ENCODE measurements at regions not wholly inside any gene's neighbourhood (a gene's known extent, or its start where the extent isn't known, plus 50 kb on each side); places are given as distances from the start of the nearest gene placed in this dataset.

GRCh38 chr12:25740617-25741016 lies 187.5 kb upstream of the LMNTD1 start:
- CTCF ChIA-PET (ENCODE audit: partially characterized antibody), result no interaction called here
- intact Hi-C loops (cut with micrococcal nuclease), result no loop called here
- H3K4me3 ChIP-seq (ENCODE audit: low read length in 2 of 2), result no peak overlapping the region
- peaks cover 0 to 2% of the 10 kb centered on the region in 2 donors for H3K27me3 Mint-ChIP-seq
- no peaks in the 10 kb centered on the region for H3K36me3 Mint-ChIP-seq
- no peaks in the 10 kb centered on the region for H3K4me1 ChIP-seq (ENCODE audit: insufficient read depth, low read length)
- no peak overlapping the region for H3K27ac Mint-ChIP-seq
- H3K27ac ChIP-seq (ENCODE audit: low read depth, low read length), result no peak overlapping the region
- H3K4me1 Mint-ChIP-seq, result no peaks in the 10 kb centered on the region
- H3K9me3 ChIP-seq (ENCODE audit: control insufficient read depth in 1 of 2, low read length in 2 of 2), result no peaks in the 10 kb centered on the region
- peaks cover 0 to 12% (median 3%) of the 10 kb centered on the region in 8 donors for H3K9me3 Mint-ChIP-seq
- H3K36me3 ChIP-seq (ENCODE audit: insufficient read depth, low read length), result no peaks in the 10 kb centered on the region
- POLR2A ChIA-PET (ENCODE audit: partially characterized antibody), result no interaction called here
- no peak for DNase-seq
- H3K4me3 Mint-ChIP-seq, result no peak overlapping the region
- H3K27me3 ChIP-seq (ENCODE audit: insufficient read depth, low read length), result no peaks in the 10 kb centered on the region

- H3K9me3 Mint-ChIP-seq, result peaks cover 0 to 12% (median 3%) of the 10 kb centered on the region in 8 donors
- no peak for DNase-seq
- POLR2A ChIA-PET (ENCODE audit: partially characterized antibody), result no interaction called here
- no peaks in the 10 kb centered on the region for H3K27me3 ChIP-seq (ENCODE audit: insufficient read depth, low read length)
- no peaks in the 10 kb centered on the region for H3K36me3 ChIP-seq (ENCODE audit: insufficient read depth, low read length)
- CTCF ChIA-PET (ENCODE audit: partially characterized antibody), result no interaction called here
- H3K27me3 Mint-ChIP-seq, result peaks cover 0 to 2% of the 10 kb centered on the region in 2 donors
- no peak overlapping the region for H3K4me3 Mint-ChIP-seq
- H3K9me3 ChIP-seq (ENCODE audit: control insufficient read depth in 1 of 2, low read length in 2 of 2), result no peaks in the 10 kb centered on the region
- no peak overlapping the region for H3K27ac ChIP-seq (ENCODE audit: low read depth, low read length)
- no peaks in the 10 kb centered on the region for H3K36me3 Mint-ChIP-seq
- intact Hi-C loops (cut with micrococcal nuclease), result no loop called here
- H3K4me3 ChIP-seq (ENCODE audit: low read length in 2 of 2), result no peak overlapping the region
- no peak overlapping the region for H3K27ac Mint-ChIP-seq
- no peaks in the 10 kb centered on the region for H3K4me1 Mint-ChIP-seq
- no peaks in the 10 kb centered on the region for H3K4me1 ChIP-seq (ENCODE audit: insufficient read depth, low read length)
Observed at GRCh38 chr12:25741917-25742316, 188.8 kb upstream of the LMNTD1 start.

- no peak overlapping the region for H3K4me3 ChIP-seq (ENCODE audit: low read length in 2 of 2)
- Mint-ChIP-seq H3K27ac (no peak overlapping the region), H3K36me3 (no peaks in the 10 kb centered on the region), H3K4me3 (no peak overlapping the region), H3K9me3 (peaks cover 0 to 2% (median 0%) of the 10 kb centered on the region in 8 donors), H3K27me3 (peaks cover 0 to 2% of the 10 kb centered on the region in 2 donors), H3K4me1 (no peaks in the 10 kb centered on the region)
- no peak for DNase-seq
- intact Hi-C loops (cut with micrococcal nuclease), result no loop called here
- POLR2A ChIA-PET (ENCODE audit: partially characterized antibody), result no interaction called here
- H3K36me3 ChIP-seq (ENCODE audit: insufficient read depth, low read length), result no peaks in the 10 kb centered on the region
- no peaks in the 10 kb centered on the region for H3K9me3 ChIP-seq (ENCODE audit: control insufficient read depth in 1 of 2, low read length in 2 of 2)
- H3K27ac ChIP-seq (ENCODE audit: low read depth, low read length), result no peak overlapping the region
- CTCF ChIA-PET (ENCODE audit: partially characterized antibody), result no interaction called here
- no peaks in the 10 kb centered on the region for H3K27me3 ChIP-seq (ENCODE audit: insufficient read depth, low read length)
- no peaks in the 10 kb centered on the region for H3K4me1 ChIP-seq (ENCODE audit: insufficient read depth, low read length)
Observed at GRCh38 chr12:25743679-25744215, 190.7 kb upstream of the LMNTD1 start.

- H3K27ac ChIP-seq (ENCODE audit: low read depth, low read length), result no peak overlapping the region
- H3K36me3 ChIP-seq (ENCODE audit: insufficient read depth, low read length), result no peaks in the 10 kb centered on the region
- Mint-ChIP-seq H3K4me1 (no peaks in the 10 kb centered on the region), H3K27me3 (peaks cover 0 to 2% of the 10 kb centered on the region in 2 donors), H3K27ac (no peak overlapping the region), H3K36me3 (no peaks in the 10 kb centered on the region), H3K4me3 (no peak overlapping the region), H3K9me3 (peaks cover 0 to 2% (median 0%) of the 10 kb centered on the region in 8 donors)
- ChIA-PET CTCF (ENCODE audit: partially characterized antibody) (no interaction called here), POLR2A (ENCODE audit: partially characterized antibody) (no interaction called here)
- H3K27me3 ChIP-seq (ENCODE audit: insufficient read depth, low read length), result no peaks in the 10 kb centered on the region
- DNase-seq, result no peak
- H3K4me3 ChIP-seq (ENCODE audit: low read length in 2 of 2), result no peak overlapping the region
- no peaks in the 10 kb centered on the region for H3K9me3 ChIP-seq (ENCODE audit: control insufficient read depth in 1 of 2, low read length in 2 of 2)
- intact Hi-C loops (cut with micrococcal nuclease), result no loop called here
- no peaks in the 10 kb centered on the region for H3K4me1 ChIP-seq (ENCODE audit: insufficient read depth, low read length)
Observed at GRCh38 chr12:25744313-25744712, 191.2 kb upstream of the LMNTD1 start.

GRCh38 chr12:25745281-25745680 lies 192.2 kb upstream of the LMNTD1 start:
- H3K27me3 Mint-ChIP-seq, result peaks cover 0 to 2% of the 10 kb centered on the region in 2 donors
- Histone ChIP-seq H3K4me3 (ENCODE audit: low read length in 2 of 2) (no peak overlapping the region), H3K27ac (ENCODE audit: low read depth, low read length) (no peak overlapping the region), H3K9me3 (ENCODE audit: control insufficient read depth in 1 of 2, low read length in 2 of 2) (no peaks in the 10 kb centered on the region), H3K36me3 (ENCODE audit: insufficient read depth, low read length) (no peaks in the 10 kb centered on the region), H3K4me1 (ENCODE audit: insufficient read depth, low read length) (no peaks in the 10 kb centered on the region), H3K27me3 (ENCODE audit: insufficient read depth, low read length) (no peaks in the 10 kb centered on the region)
- peaks cover 0 to 2% (median 0%) of the 10 kb centered on the region in 8 donors for H3K9me3 Mint-ChIP-seq
- intact Hi-C loops (cut with micrococcal nuclease), result no loop called here
- CTCF ChIA-PET (ENCODE audit: partially characterized antibody), result no interaction called here
- POLR2A ChIA-PET (ENCODE audit: partially characterized antibody), result no interaction called here
- H3K4me1 Mint-ChIP-seq, result no peaks in the 10 kb centered on the region
- no peak overlapping the region for H3K27ac Mint-ChIP-seq
- no peaks in the 10 kb centered on the region for H3K36me3 Mint-ChIP-seq
- DNase-seq, result no peak
- H3K4me3 Mint-ChIP-seq, result no peak overlapping the region

GRCh38 chr12:25746131-25746530 lies 193.0 kb upstream of the LMNTD1 start:
- no peaks in the 10 kb centered on the region for H3K9me3 ChIP-seq (ENCODE audit: control insufficient read depth in 1 of 2, low read length in 2 of 2)
- peaks cover 0 to under 1% (median 0%) of the 10 kb centered on the region in 8 donors for H3K9me3 Mint-ChIP-seq
- POLR2A ChIA-PET (ENCODE audit: partially characterized antibody), result no interaction called here
- intact Hi-C loops (cut with micrococcal nuclease), result no loop called here
- CTCF ChIA-PET (ENCODE audit: partially characterized antibody), result no interaction called here
- no peak overlapping the region for H3K27ac ChIP-seq (ENCODE audit: low read depth, low read length)
- DNase-seq, result no peak
- H3K4me3 Mint-ChIP-seq, result no peak overlapping the region
- H3K27me3 Mint-ChIP-seq, result peaks cover 0 to under 1% of the 10 kb centered on the region in 2 donors
- no peaks in the 10 kb centered on the region for H3K4me1 ChIP-seq (ENCODE audit: insufficient read depth, low read length)
- H3K27me3 ChIP-seq (ENCODE audit: insufficient read depth, low read length), result no peaks in the 10 kb centered on the region
- H3K36me3 Mint-ChIP-seq, result no peaks in the 10 kb centered on the region
- H3K36me3 ChIP-seq (ENCODE audit: insufficient read depth, low read length), result no peaks in the 10 kb centered on the region
- no peak overlapping the region for H3K4me3 ChIP-seq (ENCODE audit: low read length in 2 of 2)
- H3K4me1 Mint-ChIP-seq, result no peaks in the 10 kb centered on the region
- no peak overlapping the region for H3K27ac Mint-ChIP-seq

GRCh38 chr12:25752710-25753309 lies 199.7 kb upstream of the LMNTD1 start:
- no peaks in the 10 kb centered on the region for H3K27me3 Mint-ChIP-seq
- intact Hi-C loops (cut with micrococcal nuclease), result no loop called here
- no peaks in the 10 kb centered on the region for H3K27me3 ChIP-seq (ENCODE audit: insufficient read depth, low read length)
- no peak overlapping the region for H3K4me3 ChIP-seq (ENCODE audit: low read length in 2 of 2)
- no peaks in the 10 kb centered on the region for H3K4me1 ChIP-seq (ENCODE audit: insufficient read depth, low read length)
- H3K4me3 Mint-ChIP-seq, result no peak overlapping the region
- ChIA-PET POLR2A (ENCODE audit: partially characterized antibody) (no interaction called here), CTCF (ENCODE audit: partially characterized antibody) (no interaction called here)
- H3K27ac ChIP-seq (ENCODE audit: low read depth, low read length), result no peak overlapping the region
- H3K4me1 Mint-ChIP-seq, result no peaks in the 10 kb centered on the region
- H3K27ac Mint-ChIP-seq, result no peak overlapping the region
- H3K9me3 Mint-ChIP-seq, result no peaks in the 10 kb centered on the region
- H3K36me3 Mint-ChIP-seq, result no peaks in the 10 kb centered on the region
- H3K9me3 ChIP-seq (ENCODE audit: control insufficient read depth in 1 of 2, low read length in 2 of 2), result no peaks in the 10 kb centered on the region
- no peaks in the 10 kb centered on the region for H3K36me3 ChIP-seq (ENCODE audit: insufficient read depth, low read length)
- no peak for DNase-seq
